Suppressor macrophage treated with lipopolysaccharide for 4 hours (primary cell): ENCODE measurements at regions not wholly inside any gene's neighbourhood (a gene's known extent, or its start where the extent isn't known, plus 50 kb on each side); places are given as distances from the start of the nearest gene placed in this dataset.

Source experiments
- DNase-seq: peaks from one replicate; pipeline ENCODE4 v3.0.0-alpha.2; 2020

DNA sequence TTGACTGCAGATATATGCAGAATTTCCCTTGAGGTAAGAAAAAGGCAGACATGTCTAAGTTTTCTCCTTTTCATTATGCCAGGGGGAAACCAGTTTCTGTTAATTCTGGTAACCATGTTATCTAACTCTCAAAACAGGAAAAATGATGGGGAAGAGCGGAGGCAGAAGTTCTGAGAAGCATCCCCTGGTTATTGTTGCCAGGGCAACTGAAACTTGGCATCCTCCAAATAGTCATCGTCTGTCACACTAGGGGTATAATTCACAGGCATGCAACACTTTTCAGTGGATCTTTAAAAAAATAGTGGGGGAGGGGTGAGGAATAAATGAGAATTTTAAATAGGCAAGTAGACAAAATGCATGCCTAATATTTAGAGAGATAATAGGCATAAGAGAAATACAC is 715.3 kb upstream of the CXADR start:
- DNase-seq: no peak

DNA sequence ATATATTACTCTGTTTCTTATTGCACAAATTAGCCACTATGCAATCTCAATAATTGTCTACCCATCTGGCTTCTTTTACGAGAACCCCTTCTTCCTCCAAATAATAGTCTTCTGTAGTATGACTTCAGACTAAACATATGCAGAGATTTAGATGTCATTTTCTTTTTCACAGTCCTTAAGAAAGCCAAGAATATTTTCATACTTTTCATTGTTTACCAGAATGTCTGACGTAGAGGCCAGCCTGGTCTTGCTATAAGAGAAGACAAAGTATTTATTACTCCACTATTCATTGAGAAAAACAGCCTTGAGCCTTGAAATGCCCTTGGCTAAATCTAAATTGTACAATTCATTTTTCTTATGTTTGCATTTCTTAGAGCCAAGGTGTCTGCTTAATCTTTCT is 714.9 kb upstream of the CXADR start:
- no peak for DNase-seq

DNA sequence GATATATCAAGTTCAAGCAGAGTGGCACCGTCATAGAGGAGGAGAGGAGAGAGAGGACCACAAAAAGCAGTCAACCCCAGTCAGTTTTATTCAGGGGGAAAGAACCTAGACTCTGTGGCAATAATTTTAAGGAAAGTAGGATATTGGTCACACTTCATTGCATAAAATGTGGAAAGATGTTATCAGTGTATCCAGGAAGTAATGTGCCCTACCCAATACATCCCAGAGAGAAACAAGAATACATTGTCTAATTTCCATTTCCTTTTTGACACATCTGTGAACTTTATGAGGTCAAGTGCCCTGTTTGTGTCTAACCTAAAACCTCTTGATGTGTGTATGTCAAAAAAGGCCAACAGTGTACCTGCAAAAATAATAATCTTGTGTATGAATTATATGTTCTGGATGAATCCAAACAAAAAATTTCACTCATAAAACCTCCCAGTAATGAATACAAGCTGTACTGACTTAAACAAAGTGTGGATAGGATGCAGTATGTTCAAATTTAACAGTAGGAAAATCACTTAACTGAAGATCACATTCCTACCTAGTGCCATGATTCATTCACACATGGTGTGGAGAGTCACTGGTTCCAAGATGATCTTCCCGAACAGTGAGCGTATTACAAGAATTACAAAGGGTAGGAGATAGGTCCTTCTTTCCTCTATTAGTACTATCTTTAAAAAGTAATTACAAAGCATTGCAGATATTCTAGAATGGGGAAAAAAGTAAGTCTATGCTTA is 712.1 kb upstream of the CXADR start:
- DNase-seq: no peak

DNA sequence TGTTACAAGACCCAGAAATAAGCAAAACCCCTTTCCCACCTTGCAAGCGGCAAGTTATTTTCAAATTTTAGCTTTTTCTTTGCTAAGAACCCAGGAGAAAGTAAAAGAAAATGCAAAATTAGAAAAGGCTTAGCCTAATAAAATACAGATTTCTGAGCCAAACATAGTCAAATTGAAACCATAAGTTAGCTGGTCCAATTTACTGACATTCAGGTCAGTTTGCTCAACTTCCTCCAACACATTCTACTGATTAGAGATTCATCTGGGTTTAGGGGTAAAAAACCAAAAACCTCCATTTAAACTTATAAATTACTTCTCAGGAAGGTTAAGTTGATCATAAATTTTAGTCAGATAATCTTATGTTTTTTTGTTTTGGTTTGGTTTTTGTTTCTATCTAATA is 701.8 kb upstream of the CXADR start:
- DNase-seq: no peak

DNA sequence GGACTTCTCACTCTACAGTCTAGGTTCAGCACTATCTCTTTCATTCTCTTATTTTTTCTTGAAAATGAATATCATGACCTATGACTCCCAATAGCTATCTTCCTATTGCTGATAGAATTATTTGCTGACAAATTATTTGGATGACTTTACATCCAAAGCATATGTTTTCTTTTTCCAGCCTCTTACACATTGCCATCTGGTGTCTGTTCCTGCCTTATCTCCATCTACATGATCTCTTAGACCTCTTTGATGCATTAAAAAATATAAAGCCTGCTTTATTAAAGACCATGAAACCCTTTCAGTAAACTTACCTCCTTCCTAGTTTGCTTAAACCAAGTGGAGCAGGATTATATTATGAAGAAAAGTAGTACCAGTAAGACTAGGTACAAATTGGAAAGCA is 700.9 kb upstream of the CXADR start:
- DNase-seq: no peak

DNA sequence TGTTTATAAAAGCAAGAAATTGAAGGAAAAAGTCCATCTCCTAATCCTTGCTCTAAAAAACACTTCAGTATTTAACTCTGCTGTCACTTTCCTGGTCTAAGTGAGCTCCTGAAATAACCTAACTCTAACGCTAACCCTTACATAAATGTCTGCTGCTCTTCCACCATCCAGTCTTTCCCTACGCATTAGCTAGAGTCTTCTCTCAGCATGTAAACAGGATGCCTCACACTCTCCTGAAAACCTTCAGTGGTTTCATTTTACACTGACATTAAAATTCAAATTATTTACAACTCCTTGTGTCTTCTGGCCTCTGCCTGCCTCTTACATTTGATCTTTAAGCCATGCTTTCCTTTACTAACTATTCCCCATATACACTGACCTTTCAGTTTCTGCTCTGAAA is 697.6 kb upstream of the CXADR start:
- no peak for DNase-seq

DNA sequence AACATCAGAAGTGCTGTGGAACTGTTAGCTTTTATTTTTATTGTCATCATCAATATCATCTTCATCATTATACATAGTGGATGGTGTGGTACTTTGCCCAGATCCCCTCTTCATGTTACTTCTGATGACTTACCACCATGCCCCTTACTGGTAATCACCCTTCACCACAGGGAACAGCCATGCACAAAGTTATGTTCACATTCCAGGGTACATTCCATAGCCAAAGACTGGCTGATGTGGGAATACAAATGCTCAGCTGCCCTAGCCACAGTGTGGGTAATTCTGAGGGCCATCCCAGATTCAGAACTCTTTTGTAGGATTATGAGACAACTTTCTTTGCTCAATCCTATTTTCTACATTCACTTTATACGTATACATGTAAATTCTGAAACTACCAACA is 691.3 kb upstream of the CXADR start:
- DNase-seq: no peak

DNA sequence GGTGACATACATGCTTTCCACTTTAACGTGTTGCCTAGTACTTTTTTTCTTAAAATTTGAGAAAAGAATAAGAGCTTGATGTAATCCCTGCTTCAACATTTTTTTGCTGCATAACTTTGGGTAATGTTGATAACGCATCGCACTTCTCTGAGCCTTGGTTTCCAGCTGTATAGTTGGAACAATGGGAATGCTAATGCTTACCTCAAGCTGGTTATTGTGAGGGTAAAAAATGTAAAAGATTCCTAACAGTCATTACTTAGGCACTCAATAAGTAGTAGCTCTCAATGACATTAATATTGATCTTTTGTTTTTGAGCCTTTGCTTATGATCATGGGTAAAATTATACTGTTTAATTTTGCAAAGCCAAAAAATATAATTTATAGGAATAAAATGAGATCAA is 683.3 kb upstream of the CXADR start:
- no peak for DNase-seq

DNA sequence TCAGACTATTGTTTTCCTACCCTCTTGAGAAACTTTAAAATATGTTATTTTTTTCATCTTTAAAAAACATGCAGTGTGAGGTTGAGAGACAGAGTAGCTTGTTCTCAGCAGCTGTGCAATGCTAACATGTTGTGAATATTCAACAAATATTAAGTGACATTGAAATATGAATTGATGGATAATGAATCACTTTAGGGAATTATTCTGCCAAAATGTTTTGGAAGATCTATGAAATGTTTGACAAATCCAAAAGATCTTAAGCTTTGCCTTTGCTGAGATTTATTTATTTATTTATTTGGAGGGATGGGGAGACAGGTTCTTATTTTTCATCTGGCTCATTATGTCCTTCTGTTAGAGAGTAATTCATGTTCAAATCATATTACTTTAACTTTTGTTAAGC is 680.1 kb upstream of the CXADR start:
- DNase-seq: no peak

DNA sequence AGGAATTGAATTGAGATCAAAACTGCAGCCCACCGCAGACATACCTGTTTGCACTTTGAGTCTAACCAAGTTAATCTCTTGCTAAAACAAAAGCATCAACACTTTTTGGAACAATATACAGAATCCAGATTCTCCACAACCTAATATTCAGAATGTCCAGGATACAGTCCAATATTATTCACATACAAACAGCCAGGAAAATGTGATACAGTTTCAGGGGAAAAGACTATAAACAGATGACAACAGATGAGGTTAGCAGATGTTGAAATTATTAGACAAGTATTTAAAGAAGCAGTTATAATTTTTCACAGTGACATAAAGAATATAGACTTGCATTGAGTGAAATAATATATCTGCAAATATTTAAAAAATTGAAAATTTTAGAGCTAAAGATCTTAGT is 678.1 kb upstream of the CXADR start:
- no peak for DNase-seq

DNA sequence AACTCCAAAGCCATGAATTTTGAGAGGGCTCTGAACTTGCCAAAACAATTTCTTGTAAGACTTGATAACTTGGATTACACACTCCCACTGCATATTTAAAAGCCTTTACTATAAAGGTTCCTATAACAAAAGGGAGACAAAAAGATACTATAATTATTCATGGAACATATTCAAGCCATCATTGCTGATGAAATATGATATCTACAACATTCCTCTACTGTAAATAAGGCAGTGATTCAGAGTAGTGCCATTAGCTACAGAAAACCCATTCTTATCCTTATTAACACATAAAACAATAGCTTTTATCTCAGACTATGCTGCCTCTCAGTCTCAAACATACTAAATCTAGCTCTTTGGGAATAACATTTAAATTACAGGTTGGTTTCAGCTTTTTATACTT is 675.5 kb upstream of the CXADR start:
- no peak for DNase-seq

DNA sequence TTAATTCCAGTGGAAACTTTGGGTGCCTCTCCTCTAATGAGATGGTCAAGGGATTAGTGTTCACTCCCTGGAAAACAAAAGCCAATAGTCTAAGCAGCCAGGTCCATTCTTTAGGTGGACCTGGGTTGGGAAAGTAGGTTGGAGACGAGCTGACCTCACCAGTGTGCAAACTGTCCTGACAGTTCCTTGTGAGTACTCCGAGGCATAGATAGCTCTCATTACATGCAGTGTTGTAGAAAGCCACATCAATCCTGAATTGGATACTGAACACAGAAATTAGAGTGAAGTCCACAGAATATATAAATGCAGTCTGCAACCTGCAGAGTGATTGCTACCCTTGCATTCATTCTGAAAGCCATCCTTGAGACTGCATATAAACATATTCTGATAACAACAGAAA is 675.1 kb upstream of the CXADR start:
- DNase-seq: no peak

DNA sequence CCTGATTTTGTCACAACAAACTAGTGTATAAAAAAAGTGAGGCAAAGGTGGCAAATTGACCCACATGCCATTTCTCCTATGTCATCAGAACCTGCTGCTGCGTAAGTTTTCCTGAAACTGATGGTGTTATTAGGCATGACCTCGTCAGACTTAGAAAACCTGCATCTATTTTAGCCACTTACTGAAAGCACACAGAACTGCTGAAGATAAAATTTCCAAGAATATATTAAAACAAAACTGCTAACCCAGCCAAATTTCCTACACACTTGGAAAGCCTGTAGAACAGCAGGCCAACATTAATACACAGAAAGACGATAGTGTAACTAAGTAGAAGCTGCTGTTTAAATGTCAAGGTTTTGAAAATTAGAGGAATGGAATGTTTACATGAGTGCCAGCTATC is 674.5 kb upstream of the CXADR start:
- DNase-seq: no peak

DNA sequence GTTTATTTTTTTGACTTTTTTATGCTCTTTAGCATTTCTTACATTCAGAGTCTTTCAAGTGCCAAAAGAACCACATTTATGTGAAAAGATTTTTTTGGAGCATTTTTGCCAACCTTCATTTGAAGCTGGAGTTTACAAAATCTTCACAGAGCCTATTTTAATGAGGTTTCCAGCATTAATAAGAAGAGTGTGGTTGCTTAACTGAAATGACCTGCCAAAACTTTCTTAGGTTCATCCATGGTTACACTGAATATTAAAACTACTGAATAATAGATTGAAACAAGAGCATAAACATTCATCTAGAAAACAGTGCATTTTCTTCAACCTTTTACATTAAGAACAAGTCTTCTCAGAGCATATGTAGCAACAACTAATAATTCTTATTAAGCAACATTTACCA is 672.3 kb upstream of the CXADR start:
- DNase-seq: no peak

DNA sequence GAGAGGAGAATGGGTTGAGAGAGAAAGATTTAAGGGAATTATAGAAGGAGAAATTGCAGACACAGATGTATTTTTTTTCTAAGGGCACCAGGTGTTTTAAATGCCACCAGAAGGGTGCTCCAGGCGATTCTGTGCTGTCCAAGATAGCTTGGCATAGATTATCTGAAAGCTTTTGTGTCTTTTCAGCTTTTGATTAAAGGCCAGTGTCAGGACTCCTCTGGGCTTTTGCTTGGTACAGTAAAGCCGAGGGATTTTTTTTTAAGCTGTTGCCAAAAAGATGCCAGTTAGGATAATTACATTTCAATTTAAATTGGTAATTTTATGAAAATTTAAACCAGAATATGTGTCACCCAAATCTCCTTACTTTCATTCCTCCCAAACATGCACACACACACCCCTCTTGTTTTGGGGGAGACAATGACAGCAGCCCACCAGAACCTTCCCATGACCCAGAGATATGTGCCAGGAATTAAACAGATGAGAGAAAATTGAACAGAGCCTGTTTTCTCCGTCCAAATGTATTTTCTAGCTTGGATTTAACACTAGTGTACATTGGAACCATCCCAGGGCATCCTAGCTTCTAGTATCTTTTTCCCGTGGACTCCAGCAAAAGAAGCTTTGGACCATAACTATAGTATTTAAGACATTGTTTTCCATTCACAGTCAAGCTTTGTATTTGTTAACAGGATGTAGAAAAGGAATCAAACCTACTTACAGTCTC is 670.7 kb upstream of the CXADR start:
- no peak for DNase-seq

DNA sequence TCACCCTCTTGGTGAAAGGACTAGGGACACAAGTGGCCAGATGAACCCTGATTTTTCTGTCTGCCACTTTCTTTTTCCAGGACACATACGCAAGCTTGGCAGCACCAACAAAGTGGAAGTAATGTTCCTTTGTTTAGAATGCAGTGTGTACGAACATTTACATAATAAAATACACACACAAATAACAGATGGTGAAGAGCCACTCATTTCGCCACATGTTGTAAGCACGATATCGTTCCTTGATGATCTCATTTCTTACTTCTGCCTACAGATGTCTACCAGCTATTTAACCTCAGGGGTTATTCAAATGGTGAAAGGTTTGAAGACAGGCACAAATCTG is 670.2 kb upstream of the CXADR start:
- DNase-seq: no peak

DNA sequence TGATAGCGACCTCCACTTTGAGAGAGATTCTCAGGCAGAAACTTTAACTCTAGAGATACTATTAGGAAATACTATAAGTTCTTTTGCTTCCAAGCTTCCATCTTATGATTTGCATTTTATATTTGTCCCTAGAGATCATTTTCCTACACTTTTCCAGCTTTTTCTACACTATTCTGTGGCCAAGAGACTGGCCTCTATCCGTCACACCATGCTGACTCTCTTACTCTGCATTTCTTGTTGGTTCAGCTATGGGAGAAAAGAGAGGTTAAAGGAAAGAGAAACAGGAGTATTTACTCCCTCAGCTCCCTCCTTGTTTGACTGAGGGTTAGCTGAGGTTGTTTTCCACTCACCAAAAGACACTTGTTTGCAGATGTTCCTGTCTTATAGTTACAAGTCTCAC is 665.6 kb upstream of the CXADR start:
- DNase-seq: no peak

DNA sequence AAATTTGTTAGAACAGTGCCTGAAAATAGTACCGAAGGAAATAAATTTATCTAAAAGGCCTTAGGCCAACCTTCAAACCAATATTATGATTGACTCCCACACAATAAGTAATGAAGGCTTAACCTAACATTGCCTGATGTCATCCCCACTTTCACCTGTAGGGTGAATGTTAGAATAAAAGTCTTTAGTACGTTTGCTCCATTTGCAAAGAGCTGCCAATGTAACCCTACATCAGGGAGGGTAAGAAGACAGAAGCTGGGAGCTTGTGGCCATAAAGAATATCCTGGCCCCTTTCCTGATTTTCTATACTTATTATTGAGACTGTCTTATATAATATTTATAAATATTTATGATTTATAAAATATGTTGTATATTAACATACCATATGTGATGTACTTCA is 661.8 kb upstream of the CXADR start:
- no peak for DNase-seq

DNA sequence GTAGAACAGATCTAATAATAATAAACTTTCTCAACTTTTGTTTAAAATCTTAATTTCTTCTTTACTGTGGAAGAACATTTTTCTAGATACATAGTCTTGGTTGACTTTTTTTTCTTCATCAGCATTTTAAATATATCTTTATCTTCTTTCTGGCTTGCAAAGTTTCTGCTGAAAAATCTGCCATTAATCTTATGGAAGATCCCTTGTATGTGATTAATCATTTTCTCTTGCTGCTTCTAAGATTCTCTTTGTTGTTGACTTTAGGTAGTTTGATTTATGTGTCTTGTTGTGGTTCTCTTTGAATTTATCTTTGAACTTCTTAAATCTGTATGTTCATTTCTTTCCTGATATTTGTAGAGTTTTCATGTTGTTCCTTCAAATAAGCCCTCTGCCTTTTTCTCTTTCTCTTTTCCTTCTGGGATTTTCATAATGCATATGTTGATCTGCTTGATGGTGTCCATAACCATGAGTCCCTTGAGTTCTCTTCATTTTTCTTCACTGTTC is 657.6 kb upstream of the CXADR start:
- no peak for DNase-seq

DNA sequence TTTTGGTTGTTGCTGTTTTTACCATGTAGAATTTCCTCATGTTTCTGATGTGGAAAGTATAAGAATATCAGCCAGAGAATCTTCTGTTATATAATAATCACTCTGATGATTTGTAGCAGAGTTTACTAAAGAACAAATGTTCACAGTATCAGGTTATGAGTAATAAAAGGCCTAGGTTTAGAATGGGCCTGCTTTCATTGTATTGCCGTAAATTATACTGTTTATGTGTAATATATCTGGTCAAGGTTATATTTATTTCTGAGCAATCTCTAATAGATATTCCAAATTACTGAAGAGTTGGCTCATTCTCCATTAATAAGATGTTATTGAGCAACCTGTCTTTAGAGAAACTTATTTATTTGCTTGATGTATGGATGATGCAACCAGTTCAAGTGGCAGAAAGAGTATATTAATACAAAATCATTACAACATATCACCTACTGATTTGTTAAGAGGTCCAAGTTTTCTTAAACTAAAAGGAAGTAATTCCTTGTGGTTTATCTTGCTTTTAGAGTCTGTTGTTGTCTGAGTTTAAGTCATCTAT is 649.4 kb upstream of the CXADR start:
- no peak for DNase-seq

DNA sequence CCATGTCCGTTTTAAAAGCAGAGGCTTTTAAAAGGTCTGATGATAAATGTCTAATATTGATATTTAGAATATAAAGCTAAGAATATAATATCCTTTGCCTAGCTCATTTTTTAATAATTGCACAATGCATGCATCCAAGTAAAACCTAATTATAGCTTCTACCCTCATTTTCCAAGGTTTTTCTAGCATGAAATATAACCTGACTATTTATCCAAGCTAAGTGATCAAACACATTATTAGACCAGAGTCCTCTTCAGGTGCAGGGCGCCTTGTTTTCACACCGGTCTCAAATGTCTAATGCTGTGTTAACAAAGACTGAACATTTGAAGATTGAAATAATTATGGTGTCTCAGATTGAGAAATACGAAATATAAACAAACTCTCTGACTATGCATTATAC is 648.9 kb upstream of the CXADR start:
- no peak for DNase-seq

DNA sequence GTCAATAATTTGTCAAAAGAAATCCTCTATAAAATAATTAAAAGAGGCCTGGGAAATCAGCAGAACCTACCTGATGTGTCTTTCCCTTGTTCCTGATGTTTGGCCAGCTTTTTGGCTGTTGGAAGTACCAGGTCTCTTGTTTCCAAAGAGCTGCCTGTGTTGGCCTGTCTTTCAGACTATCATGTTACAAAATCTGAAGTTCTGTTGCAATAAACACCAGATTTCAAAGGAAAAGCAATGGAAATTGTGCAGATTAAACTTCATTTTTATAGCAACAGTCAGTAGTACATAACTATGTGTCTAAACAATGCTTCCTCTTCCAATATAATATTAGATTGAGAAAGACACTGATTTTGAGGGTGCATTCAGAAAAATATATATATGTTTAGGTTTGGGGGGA is 647.2 kb upstream of the CXADR start:
- DNase-seq: no peak

DNA sequence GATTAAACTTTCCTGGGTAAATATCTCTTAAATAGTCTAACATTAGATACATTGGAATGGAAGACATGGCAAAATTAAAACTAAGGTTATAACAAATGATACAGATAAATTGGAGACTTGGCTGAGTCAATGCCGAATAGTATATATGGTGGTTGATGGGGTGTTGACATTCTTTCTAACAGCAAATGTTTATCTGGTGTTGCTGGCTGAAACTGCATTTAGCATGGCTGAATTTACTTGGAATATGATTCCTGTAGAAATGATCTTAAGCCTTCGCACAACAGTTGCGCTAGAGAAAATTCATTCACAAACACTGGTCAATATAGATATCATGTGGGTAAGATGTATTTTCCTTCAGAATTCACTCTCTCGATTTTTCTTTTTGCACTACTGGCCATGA is 646.0 kb upstream of the CXADR start:
- DNase-seq: no peak

DNA sequence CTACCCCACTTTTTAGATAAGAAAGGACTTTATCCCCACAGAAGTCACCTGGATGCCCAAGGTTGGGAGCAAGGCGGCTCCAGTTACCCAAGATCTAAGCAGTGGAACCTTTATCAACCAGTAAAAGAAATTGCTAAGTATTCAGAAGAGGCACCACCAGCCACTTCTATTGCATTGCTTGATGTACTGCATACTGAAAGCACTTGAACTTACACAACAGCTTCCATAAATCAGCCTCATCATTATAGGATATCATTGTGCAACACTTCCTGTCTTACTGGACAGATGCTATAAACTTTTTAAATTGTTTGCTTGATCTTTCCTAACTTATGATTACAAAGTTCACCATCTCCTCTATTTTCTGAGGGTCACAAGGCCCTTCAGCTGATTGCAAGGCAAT is 642.7 kb upstream of the CXADR start:
- peak; percentile 2 for DNase-seq

DNA sequence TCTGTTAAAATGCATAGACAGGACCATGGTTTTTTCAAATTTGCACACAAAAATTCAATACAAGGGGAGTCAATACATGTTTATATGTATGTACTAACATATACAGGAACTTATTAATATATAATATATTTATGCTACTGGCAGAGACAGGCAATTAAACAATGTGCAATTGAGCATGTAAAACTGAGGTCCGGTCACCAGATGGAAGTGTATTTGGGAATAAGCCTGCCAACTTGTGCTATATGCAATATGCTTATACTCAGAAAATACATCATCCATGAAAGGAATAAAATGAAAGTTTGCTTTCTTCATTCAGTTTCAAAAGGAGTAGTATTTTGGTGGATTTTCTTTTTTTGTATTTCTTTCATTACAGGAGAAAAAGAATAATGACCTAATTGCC is 640.2 kb upstream of the CXADR start:
- DNase-seq: no peak
